Skin epidermis (tissue), 12 donors: ENCODE measurements at regions not wholly inside any gene's neighbourhood (a gene's known extent, or its start where the extent isn't known, plus 50 kb on each side); places are given as distances from the start of the nearest gene placed in this dataset.

Experiments
- H3K27ac ChIP-seq, 21 experiments: fragments of 200-600 bp; sonication (generic) in 11 of 21; one replicate each; pipeline ENCODE4 v1.5.0; 2020; ENCODE audit warnings: mild to moderate bottlenecking in 3 of 21, inconsistent platforms in 2 of 21, moderate library complexity in 2 of 21
- H3K4me3 ChIP-seq, 7 experiments: fragments of 200-600 bp; sonication (generic) in 2 of 7; one replicate each; pipeline ENCODE4 v1.5.0; 2020; ENCODE audit warnings: inconsistent platforms in 2 of 7, mild to moderate bottlenecking in 2 of 7, moderate library complexity in 1 of 7

DNA sequence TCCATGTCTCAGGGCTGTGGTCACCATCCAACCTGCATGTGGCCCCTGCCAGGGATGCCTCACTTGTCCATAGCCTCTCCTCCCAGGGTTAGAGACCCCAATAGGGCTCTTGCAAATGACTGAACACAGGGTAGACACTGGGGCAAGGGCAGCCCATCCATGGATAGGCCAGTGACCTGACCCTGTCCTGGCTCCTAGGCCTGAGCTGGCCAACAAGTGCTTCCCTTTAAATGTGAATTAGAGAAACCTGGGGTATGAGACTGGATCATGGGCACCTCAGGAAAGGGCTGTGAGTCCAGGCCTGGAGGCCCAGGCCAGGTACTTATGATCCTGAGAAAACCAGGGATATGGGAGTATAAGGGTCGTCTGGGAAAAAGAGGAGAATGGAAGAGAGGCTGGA, 64.5 kb downstream of the COPS8 start:
- H3K4me3 ChIP-seq = no peak overlapping the region
- peak overlapping the region in 3 of 21 experiments; percentile 1 to 42 (median 11) for H3K27ac ChIP-seq

DNA sequence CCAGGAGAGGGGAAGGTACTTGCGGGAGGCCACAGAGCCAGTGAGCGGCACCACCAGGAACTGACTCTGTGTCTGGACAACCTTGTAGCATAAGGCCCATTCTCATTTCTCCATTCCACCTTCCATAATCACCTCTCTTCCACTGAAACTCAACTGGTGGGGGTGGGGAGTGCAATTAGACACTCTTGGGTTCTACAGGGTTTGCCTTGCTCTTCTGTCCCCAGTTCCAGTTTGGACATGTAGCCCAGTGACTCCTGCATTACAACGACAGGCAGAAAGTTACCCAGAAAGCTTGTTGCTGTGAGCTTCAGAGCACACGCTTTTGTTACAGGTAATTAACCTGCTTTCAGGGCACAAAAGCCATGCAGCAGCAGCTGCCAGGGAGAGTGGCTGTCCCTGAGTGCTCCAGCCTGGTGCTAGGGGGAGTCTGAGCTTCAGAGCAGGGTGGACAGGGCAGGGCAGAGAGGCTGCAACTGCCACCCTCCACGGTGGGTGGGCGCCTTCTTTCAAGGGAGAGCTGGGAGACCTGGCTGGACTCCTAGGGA, 65.2 kb downstream of the COPS8 start:
- H3K4me3 ChIP-seq = no peak overlapping the region
- peak overlapping the region in 7 of 21 experiments; percentile 33 to 65 (median 48) for H3K27ac ChIP-seq

DNA sequence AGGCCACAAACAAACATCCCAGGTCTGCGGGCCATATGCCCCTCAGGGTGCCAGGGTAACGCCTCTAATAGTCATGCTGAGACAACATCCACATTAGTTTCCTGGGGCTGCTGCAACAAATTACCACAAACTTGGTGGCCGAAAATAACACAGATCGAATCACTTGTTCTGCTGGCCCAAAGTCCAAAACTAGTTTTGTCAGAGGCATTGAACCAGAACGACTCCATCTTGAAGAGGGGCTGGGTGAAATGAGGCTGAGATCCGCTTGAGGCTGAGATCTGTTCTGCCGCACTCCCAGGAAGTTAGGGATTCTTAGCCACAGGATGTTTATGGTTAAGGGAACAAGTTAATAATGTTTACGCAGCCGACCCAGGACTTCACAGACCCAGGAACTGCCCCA, 66.7 kb downstream of the COPS8 start:
- Histone ChIP-seq H3K4me3 (no peak overlapping the region), H3K27ac (peak overlapping the region in 3 of 21 experiments; percentile 30 to 63 (median 44))

DNA sequence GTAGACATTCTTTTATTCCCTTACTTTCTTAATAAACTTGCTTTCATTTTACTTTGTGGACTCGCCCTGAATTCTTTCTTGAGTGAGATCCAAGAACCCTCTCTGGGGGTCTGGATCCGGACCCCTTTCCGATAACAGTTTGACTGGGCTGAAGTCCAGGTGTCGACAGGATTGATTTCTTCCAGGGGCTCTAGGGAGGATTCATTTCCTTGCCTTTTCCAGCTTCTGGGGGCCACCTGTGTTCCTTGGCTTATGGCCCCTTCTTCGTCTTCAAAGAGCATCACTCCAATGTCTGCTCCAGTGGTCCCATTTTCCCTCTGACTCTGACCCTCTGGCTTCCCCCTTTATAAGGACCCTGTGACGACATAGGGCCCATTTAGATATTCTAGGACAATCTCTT, 67.5 kb downstream of the COPS8 start:
- Histone ChIP-seq H3K4me3 (no peak overlapping the region), H3K27ac (peak overlapping the region in 4 of 21 experiments; percentile 11 to 92 (median 20))

DNA sequence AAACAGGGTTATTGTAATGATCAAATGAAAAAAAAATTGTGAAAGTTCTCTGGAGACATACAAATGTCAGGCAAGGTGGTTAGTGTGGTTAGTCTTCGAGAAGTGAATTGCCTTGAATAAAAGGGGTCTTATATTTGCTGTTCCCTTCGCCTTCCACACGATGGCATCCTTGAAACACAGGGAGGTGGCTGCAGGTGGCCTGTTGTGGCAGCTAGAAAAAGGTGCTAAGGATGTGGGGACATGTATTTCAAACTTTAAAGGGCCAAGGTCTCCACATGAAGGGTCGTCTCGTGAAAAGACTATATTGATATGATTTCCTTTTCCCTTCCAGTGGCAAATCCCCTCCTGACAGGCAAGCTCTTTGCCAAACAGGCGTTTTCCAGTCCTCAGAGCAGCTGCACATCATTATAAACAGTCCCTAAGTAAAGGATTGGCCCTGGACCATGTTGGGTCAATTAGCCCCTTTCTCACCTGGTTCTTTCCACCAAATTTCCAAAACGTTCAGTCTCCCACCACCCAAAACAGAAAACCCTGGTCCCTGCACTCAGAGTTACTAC, 68.5 kb downstream of the COPS8 start:
- H3K4me3 ChIP-seq = no peak overlapping the region
- peak overlapping the region in 10 of 21 experiments; percentile 9 to 92 (median 82) for H3K27ac ChIP-seq

DNA sequence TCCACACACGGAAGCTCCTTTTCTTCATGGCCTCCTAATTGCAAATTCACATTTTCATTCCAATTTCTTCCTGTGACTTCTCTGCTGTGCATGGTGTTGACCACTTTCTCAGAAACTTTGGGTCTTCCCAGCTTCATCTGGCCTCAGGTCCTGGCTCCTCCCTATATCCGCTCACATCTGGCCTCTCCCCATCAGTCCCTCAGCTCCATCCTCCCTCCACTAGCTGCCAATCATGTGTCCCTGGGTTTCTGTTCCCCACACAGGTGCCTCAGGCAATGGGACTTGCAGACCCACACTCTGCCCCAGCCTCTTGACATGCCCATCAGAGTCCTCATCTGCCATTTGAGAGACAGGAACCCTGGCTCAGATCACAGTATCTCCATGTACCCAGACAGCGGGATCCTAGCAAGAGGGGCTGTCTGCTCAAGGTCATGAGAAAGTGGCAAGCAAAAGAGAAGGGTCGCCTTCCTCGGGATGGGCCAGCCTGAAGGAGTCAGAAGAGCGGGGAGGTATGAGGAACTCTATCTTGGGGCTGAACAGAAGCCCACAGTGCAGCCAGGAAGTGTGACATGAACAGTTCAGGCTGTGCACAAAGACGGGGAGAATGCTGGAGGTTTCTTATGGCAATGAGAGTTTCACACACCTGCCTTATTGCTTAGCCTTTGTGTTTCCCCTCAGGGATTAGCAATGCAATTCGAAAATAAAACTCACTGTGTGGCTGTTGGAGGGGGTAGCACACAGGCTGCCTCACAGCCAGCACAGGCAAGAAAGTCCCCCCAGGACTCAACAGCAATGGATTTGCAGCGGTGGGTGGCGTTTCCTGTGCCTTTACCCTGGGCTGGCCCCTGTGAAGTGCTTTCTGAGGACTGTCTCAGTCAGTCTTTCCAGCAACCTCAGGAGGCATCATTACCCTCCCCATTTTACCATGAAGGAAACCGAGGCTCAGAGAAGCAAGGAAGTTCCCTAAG, 69.5 kb downstream of the COPS8 start:
- H3K4me3 ChIP-seq = no peak overlapping the region
- peak overlapping the region in 19 of 21 experiments; percentile 18 to 92 (median 73) for H3K27ac ChIP-seq

DNA sequence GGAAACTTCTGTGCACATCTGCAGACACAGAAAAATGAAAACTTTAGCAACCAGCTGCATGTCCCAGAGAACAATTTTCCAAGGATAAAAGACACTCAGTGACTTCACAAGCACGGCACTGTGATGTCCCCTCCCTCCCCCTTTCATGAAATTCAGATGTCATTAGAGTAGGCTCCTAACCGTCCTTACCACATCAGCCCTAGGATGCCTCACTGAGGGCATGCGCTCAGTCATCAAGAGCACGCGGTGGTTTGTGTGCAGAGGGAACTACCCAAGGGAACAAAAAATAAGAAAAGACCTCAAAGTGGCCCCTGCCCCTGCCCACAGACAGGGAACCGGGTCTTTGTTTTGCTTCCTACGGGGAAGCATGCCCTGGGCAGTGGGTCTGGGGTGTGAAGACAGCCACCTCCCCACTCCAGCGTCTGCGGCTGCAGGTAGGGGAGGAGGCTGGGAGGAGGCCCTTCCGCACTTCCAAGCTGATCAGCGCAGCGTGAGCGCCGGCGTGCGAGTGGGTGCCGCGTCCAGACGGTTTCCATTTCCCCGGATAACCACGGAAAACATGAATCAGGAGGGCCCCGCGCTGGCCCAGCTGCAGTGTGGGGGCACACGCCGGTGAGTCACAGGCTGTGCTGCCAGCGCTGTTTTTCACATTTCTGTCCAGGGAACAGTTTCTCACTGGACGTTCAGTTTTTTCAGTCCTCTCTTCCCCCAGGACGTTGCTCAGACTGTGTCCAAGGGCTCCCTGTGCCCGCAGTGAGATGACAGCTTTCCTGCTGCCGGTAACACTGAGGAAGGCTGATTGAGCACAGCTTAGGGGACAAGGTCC, 70.6 kb downstream of the COPS8 start:
- H3K4me3 ChIP-seq = no peak overlapping the region
- H3K27ac ChIP-seq = peak overlapping the region in 20 of 21 experiments; percentile 54 to 92 (median 76)

DNA sequence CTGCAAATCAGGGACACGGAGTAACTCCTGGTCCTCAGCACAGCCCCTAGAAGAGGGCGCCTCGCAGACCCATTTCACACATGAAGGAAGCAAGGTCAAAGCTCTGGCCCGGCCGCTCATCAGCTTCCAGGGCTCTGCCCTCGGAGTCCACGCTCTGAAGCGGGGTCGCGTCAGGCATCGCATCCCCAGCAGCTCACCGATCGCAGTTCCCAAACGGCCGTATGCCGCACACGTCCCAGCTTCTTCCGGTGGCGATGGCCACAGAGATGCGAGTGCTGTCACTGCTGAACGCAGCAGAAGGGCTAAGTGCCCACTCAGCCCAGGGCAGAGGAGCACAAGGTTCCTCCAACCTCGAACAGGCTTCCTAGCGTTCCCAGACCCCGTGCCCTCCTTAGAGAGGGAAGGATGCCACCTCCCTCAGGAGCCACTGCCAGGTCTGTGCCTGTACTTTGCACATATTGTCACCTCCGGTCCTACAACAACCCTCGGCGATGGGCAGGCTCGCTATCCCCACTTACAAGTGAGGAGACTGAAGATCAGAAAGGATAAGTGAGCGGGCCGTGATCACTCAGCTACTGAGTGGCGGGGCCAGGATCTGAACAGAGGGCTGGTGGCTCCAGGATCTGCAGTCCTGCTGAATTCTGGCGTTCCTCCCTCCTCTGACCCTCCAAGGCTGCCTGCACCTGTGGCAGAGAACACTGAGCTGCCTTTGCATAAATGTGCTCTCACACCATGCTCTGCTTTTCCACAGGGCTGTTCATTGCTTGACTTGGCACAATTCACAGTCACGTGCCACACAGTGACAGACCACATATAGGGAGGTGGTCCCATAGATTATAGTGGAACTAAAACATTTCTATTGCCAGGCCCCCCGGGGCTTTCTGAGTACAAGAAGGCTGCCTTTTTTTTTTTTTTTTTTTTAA, 71.4 kb downstream of the COPS8 start:
- peak overlapping the region in 20 of 21 experiments; percentile 28 to 92 (median 76) for H3K27ac ChIP-seq
- H3K4me3 ChIP-seq = no peak overlapping the region

DNA sequence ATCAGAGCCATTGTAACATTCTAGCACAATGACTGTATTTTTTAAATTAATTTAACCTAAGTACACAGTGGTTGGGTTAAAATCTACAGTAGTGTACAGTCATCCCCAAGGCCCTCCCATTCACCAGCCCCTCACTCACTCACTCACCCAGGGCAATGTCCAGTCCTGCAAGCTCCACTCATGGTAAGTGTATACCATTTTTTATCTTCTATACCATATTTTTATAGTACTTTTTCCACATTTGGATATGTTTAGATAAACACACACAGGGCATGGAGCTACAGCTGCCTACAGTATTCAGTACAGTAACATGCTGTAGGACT, 72.1 kb downstream of the COPS8 start:
- H3K27ac ChIP-seq = peak overlapping the region in 6 of 21 experiments; percentile 57 to 92 (median 82)
- H3K4me3 ChIP-seq = no peak overlapping the region

DNA sequence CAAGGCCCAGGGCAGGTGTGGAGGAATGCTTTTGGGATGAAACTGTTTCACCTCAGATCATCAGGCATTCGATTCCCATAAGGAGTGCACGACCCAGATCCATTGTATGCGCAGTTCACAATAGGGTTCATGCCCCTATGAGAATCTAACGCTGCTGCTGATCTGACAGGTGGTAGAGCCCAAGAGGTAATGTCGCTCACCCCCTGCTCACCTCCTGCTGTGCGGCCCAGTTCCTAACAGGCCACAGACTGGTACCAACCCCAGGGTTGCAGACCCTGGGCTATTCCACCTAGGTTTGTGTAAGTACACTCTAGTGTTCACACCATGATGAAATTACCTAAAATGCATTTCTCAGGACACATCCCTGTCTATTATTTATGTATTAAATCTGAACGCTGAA, 72.5 kb downstream of the COPS8 start:
- Histone ChIP-seq H3K4me3 (no peak overlapping the region), H3K27ac (peak overlapping the region in 5 of 21 experiments; percentile 68 to 92 (median 85))

DNA sequence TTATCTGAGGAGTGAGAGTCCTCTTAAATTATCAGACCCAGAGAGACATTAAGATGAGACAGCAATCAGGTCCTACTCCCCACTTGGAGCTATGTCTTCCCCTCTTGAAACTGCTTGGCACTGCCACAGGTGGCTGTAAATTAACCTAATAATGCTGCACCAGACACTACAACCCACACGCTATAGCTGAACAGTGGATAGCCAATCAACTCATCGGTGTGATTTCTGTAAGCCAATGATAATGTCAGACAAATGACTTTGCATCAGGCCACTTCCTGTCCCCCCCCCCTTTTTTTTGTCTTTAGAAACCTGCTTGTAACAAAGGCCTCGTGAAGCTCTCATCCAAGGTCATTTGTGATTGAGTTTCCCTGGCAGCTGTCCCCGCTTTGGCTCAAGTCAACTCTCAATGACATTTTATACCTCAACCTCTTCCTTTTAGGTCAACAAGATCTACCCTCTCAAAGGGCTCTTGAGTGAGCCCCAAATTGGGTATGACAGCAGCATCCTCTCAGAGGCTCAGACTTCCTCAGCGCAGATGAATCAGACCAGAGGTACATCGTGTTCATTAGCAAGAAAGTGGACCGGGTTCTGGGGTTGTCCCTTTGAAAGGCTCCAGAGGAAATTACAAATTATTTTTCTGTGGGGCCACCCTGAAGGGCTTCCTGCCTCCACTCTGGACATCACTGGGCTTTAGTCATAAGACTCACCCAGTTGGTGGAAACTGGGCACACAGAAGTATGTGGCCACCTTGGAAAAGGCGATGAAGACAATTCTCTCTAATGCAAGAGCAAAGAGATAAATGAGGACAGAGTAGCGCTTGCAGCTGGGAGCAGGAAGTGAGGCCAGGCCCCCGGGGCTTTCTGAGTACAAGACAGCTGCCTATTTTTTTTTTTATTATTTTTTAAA, 73.6 kb downstream of the COPS8 start:
- no peak overlapping the region for H3K4me3 ChIP-seq
- H3K27ac ChIP-seq = peak overlapping the region in 15 of 21 experiments; percentile 8 to 92 (median 73)

DNA sequence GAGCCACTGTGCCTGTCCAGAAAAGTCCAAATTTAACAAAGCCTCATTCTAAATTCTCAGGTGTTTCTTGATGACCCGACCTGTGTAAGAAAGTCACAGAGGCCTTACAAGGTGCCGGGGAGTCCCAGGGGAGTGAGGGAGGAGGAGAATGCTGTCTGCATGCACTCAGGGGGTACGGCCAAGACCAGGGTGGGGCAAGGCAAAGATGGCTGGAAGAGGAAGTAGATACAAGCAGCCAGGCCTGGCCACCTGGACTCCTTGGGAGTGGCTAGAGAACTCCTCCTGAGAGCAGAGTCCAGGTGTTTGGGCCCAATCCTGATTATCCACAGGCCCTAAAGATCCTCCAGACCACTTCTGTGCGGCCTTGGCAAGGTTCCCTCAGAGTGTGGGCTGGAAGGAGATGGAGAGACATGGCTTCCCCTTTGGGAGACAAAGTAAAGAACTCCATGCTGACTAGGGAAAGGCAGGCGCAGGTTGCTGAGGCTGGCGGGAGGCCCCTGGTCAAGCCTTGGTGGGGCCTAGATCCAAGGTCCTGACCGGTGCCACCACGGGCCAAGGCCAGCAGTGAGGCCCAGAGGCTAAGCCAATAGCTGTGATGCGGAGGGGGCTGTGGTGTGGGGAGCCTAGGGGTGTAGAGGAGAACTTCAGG, 74.7 kb downstream of the COPS8 start:
- Histone ChIP-seq H3K27ac (peak overlapping the region; percentile 3 to 92 (median 72)), H3K4me3 (no peak overlapping the region)

DNA sequence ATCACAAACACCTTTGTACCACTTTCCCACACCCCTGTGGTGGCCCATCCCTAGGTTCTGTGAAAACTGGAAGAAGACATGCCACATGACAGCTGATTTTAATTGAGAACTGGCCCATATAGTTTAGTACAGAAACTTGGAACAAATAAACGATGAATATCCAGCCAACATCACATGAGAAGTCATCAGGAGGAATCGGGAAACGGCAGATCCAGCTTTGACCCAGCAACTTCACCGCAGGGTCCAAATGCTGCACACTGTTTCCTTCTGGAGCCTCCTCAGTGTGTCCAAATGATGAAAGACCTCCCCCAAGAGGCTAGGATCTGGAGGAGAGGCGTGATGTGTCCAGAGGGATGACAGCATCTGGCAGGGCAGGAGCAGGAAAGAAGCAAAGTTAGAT, 75.5 kb downstream of the COPS8 start:
- Histone ChIP-seq H3K4me3 (no peak overlapping the region), H3K27ac (peak overlapping the region in 18 of 21 experiments; percentile 3 to 92 (median 77))

DNA sequence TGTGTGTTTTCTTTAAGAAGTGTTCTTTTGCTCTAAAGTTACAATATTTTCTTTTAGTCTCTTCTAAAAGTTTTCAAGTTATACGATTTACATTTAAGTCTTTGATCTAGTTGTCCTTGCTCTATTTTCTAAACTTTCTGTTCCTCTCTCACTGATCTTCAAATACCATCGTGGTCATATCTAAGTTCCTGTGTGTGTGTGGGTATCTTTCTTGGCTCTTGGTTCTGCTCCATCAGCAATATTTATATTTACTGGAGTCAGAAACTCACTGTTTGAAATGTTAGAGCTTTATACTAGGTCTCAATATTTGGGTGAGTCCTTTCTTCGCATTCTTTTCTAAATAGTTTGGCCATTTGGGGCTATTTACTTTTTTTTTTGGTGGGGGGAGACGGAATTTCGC, 77.3 kb downstream of the COPS8 start:
- Histone ChIP-seq H3K4me3 (no peak overlapping the region), H3K27ac (peak overlapping the region in 8 of 21 experiments; percentile 3 to 92 (median 36))

DNA sequence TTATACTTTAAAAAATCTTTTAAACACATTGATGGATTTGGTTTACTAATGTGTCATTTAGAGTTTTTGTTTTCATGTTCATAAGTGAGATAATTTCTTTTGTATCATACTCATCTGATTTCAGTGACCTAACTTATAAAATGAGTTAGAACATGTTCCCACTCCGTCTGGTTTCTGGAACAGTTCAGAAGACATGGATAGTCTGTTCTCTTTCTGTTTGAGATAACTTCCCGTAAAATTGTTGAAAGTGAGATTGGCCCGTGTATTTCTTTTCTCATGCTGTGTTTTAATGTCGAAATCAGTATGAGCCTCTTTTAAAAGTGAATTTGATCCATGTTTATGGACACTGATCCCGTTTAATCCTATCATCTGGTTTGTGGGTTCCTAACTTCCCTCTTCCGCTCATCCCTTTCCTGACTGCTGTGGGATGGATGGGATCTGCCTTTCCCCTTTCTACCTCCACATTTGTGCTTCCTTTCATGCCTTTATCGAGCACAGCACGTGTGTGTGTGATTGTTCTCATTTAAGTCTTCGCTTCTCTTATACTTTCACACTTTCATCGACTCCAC, 78.9 kb downstream of the COPS8 start:
- H3K27ac ChIP-seq = peak overlapping the region in 5 of 21 experiments; percentile 3 to 45 (median 22)
- H3K4me3 ChIP-seq = no peak overlapping the region

DNA sequence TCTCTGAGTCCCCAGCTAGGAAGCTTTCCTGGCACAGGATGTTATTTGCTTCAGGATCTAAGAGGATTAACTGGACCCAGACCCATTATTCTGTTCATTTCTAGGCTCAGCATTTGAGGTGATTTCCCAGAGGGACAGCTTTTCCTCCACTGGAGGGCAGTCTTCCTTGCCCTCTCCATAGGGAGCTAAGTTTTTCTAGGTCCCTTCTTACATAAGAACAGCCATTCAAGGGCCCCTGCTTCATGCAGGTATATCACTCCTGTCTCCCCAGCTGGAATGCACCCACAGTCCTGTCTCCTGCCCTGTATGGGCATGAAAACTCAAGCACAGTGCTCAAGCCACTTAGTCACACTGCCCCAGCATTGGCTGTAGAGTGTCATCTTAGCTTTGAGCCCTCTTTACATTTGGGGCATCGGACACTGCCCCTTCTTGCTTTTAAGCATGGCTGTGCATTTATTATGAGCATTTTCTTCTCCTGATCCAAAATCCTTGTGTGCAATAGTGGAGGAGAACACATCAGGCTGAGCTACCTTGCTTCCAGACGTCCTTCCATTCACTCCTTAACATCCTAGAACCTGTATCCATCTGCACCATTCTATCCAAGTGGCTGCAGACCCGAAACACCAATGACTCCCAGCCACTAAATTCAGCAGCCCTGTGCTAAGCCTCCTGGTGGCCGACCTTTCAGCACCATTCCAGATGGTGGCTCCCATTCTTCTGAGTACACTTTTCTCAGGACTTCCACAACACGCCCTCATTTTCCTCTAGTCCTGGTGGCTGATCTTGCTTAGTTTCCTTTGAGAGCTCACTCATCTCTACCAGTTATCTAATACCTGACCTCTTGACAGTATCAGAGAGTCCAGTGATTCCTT, 80.0 kb downstream of the COPS8 start:
- peak overlapping the region in 6 of 21 experiments; percentile 2 to 45 (median 19) for H3K27ac ChIP-seq

More for the DNA sequence above, 80.0 kb downstream of the COPS8 start:
- H3K4me3 ChIP-seq = no peak overlapping the region
